RWPE1 (cell line): ENCODE measurements at regions not wholly inside any gene's neighbourhood (a gene's known extent, or its start where the extent isn't known, plus 50 kb on each side); places are given as distances from the start of the nearest gene placed in this dataset.
"Not testable (repeated sequence)": the region's sequence is repeated elsewhere in the genome, so short reads cannot be mapped to it uniquely, and the experiment has no call there.

ENCODE experiments used
- CTCF ChIA-PET: fragments of 350-600 bp; sonication (Branson Sonifier 250); formaldehyde crosslinking; extraction: SDS; loops from one replicate; lab custom pipeline; 2021; lab: Yijun Ruan, JAX
- POLR2A ChIA-PET: fragments of 400-600 bp; formaldehyde crosslinking; extraction: SDS; loops from one replicate; lab custom pipeline; 2020; ENCODE audit warnings: antibody characterized with exemption; ENCODE audit not compliant: low non-redundant PET; lab: Yijun Ruan, JAX
- DNase-seq: peaks from one replicate; pipeline ENCODE4 v3.0.0; 2012; ENCODE audit warnings: low spot score
- H3K27ac ChIP-seq: fragments of 450-650 bp; 2 replicates; pipeline ENCODE4 v1.5.1; 2017
- TF ChIP-seq, protein P1 (sequence below): fragments of 450-650 bp; conservative IDR thresholded peaks from 2 replicates; pipeline ENCODE4 v1.5.1; 2017; ENCODE audit warnings: low read depth, mild to moderate bottlenecking

DNA sequence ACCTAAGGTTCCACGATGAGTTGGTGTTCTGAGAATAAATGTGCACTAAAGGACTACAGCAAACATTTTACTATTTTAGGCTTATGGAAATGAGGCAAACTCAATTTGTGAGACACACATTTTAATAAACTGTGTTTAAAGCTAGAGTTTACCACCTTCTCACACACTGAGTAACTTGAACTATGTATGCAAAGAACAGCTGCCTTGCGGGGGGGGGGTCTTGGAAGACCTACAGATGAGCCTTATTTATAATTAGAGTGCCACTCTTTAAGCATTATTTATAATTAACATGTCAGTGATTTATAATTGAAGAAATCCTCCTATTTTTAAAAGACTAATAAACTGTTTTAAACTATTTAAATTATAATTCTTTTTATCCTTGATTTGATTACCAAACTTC lies 300.4 kb downstream of the DLEU7 start:
- TF ChIP-seq, protein P1, sequence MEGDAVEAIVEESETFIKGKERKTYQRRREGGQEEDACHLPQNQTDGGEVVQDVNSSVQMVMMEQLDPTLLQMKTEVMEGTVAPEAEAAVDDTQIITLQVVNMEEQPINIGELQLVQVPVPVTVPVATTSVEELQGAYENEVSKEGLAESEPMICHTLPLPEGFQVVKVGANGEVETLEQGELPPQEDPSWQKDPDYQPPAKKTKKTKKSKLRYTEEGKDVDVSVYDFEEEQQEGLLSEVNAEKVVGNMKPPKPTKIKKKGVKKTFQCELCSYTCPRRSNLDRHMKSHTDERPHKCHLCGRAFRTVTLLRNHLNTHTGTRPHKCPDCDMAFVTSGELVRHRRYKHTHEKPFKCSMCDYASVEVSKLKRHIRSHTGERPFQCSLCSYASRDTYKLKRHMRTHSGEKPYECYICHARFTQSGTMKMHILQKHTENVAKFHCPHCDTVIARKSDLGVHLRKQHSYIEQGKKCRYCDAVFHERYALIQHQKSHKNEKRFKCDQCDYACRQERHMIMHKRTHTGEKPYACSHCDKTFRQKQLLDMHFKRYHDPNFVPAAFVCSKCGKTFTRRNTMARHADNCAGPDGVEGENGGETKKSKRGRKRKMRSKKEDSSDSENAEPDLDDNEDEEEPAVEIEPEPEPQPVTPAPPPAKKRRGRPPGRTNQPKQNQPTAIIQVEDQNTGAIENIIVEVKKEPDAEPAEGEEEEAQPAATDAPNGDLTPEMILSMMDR, result no peak
- no peak overlapping the region for H3K27ac ChIP-seq
- ChIA-PET POLR2A (no interaction called here), CTCF (no interaction called here)
- no peak for DNase-seq

DNA sequence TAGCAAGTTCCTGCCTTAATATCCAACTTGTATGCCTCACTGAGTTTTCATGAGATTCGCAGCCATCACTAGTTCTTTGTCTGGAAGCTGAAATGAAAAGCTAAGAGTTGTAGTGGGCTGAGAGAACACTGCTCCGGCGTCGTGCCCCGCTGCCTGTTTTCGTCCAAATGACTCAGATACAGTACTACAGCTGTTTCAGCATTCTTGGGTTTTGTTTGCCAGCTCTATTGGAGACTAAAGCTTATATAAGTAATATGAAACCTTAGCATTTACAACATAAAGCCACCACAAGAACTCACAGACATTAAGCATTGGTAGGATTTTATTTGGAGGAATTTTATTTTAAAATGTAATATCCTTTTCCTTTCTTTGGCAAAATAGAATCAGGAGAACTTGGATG lies 299.7 kb downstream of the DLEU7 start:
- H3K27ac ChIP-seq, result no peak overlapping the region
- TF ChIP-seq, protein P1, result no peak
- DNase-seq, result no peak
- ChIA-PET POLR2A (no interaction called here), CTCF (no interaction called here)

DNA sequence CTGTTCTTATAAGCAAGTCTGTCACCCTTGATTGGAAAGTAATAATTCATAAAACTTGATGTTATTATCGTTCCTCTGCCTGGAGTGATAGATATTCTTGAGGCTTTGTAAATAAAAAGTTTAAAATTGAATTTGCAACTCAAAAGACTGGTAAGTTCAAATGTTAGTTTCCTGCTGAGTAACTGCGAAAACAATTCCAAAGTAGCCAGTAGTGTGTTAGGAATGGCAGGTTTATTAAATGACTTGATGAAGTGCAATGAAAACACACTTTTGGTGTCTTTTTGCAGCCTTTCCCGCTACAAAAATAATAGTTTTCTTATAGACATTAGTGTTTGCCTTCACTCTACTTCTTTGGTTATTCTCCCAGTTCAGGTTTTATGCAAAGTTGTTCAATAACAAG lies 299.3 kb downstream of the DLEU7 start:
- DNase-seq, result no peak
- TF ChIP-seq, protein P1, result no peak
- ChIA-PET CTCF (no interaction called here), POLR2A (no interaction called here)
- no peak overlapping the region for H3K27ac ChIP-seq

DNA sequence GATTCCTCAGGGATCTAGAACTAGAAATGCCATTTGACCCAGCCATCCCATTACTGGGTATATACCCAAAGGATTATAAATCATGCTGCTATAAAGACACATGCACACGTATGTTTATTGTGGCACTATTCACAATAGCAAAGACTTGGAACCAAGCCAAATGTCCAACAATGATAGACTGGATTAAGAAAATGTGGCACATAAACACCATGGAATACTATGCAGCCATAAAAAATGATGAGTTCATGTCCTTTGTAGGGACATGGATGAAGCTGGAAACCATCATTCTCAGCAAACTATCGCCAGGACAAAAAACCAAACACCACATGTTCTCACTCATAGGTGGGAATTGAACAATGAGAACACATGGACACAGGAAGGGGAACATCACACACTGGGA lies 296.3 kb downstream of the DLEU7 start:
- POLR2A ChIA-PET, H3K27ac ChIP-seq, DNase-seq: not testable (repeated sequence)
- CTCF ChIA-PET, result interaction anchor here (0.7 kb wide), 1 partner anchor 479 kb away, joined by 3 read pairs; no protein-coding TSS in a partner anchor

DNA sequence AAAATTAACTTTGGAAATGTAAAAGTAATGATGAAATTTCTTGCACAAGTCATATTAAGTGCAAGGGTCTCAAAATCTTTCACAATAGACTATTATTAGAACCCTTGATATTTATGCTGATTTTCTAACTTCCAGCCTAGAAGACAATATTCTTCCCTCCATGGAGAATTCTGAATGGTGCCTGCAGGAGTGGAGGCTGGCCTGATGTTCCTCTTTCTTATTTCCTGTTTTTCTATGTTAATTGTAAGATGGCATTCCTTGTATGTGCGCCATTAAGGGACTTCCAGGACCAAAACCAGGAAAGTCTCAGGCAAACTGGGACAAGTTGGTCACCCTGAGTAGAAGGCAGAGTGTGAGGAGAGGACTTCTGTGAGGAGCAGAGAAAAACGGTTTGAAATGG lies 294.9 kb downstream of the DLEU7 start:
- POLR2A ChIA-PET, result no interaction called here
- DNase-seq, result no peak
- H3K27ac ChIP-seq, result no peak overlapping the region
- TF ChIP-seq, protein P1, result no peak
- CTCF ChIA-PET, result no interaction called here

DNA sequence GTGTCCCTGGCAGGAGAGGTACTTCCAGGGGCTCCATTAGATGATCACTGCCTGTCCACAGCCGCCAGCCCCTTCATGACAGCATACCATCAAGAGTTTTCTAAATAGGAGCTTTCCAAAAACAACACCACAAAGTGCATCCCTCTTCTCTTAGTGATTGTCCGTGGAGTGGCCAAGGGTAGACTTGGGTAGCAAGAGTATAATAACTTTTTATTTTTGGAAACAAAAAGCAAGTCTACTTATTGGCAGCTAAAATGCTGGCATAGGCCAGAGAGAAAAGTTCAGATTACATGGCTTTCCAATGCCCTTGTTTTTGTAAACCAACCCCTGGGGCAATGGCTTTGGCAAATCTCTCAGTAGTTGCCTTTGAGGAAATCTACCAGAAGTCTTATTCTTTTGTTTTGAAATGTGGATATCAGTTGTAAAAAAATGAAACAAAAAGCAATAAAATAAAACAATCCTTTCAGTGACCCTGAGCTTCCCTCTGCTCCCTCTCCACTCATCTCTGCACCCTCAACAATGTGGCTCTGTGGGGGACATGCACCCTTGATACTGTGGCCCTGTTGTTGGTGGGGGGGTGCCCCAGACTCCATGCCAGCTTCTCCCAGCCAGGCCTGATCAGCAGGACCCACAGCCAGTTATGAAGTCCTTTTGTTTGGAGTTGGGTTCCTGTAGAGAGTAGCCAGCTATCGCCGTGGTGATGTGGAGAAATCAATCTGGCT lies 294.1 kb downstream of the DLEU7 start:
- CTCF ChIA-PET, result interaction anchor here (0.6 kb wide), 1 partner anchor 431 kb away, joined by 3 read pairs; no protein-coding TSS in a partner anchor
- H3K27ac ChIP-seq, result no peak overlapping the region
- POLR2A ChIA-PET, result no interaction called here
- TF ChIP-seq, protein P1, result no peak
- no peak for DNase-seq

DNA sequence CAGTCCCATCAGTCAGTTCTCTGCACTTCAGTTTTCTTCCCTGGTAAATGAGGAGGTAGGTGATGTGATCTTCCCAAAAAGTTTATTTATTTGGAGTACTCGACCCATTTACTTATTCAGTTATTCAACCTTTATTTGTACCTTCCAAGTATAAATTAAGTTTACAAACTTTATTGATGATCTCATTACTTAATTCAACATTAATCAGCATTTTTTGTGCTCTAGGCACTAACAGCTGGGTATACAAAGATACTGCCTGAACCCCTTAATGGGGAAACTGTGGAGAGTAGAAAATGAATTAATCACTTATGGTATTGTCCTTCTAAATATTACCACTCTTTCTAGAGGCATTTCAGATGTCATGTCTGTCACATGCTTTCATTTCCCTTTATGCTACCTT lies 293.3 kb downstream of the DLEU7 start:
- CTCF ChIA-PET, result no interaction called here
- DNase-seq, result no peak
- TF ChIP-seq, protein P1, result no peak
- no peak overlapping the region for H3K27ac ChIP-seq
- POLR2A ChIA-PET, result interaction anchor here (0.6 kb wide), 1 partner anchor 176 kb away, joined by 3 read pairs; no protein-coding TSS in a partner anchor
